CD14-positive monocyte (primary cell): ENCODE measurements at regions not wholly inside any gene's neighbourhood (a gene's known extent, or its start where the extent isn't known, plus 50 kb on each side); places are given as distances from the start of the nearest gene placed in this dataset.
"Not testable (repeated sequence)": the region's sequence is repeated elsewhere in the genome, so short reads cannot be mapped to it uniquely, and the experiment has no call there.

Experiments
- DNase-seq, 3 donors: peaks; one replicate each; pipeline ENCODE4 v3.0.0-alpha.2; 2011 to 2022
- H2AFZ ChIP-seq: 2 replicates; pipeline ENCODE4 v1.6.0; 2012; ENCODE audit warnings: mild to moderate bottlenecking, low read depth, low read length, inconsistent platforms; ENCODE audit not compliant: insufficient read depth, poor library complexity, severe bottlenecking
- H3K27ac ChIP-seq, 2 donors: 1 replicate in 1 of 2; 2 replicates in 1 of 2; pipeline ENCODE4 v1.5.1; 2012 to 2013; ENCODE audit warnings: low read length in 2 of 2, control low read depth in 1 of 2, inconsistent platforms in 1 of 2, low read depth in 1 of 2, mild to moderate bottlenecking in 1 of 2
- H3K27me3 ChIP-seq, 2 donors: one replicate each; pipeline versions ENCODE4 v1.6.0 to v1.6.1; 2011 to 2013; ENCODE audit warnings: low read length in 2 of 2; ENCODE audit not compliant: control insufficient read depth in 2 of 2, insufficient read depth in 2 of 2
- H3K36me3 ChIP-seq, 2 donors: replicated peaks in 1 of 2; 1 replicate in 1 of 2; 2 replicates in 1 of 2; pipeline versions ENCODE4 v1.5.1 to v1.6.1; 2012 to 2013; ENCODE audit warnings: low read length in 2 of 2, control low read depth in 1 of 2, inconsistent platforms in 1 of 2, mild to moderate bottlenecking in 1 of 2; ENCODE audit not compliant: insufficient read depth in 2 of 2, control insufficient read depth in 1 of 2
- H3K4me1 ChIP-seq, 2 donors: 1 replicate in 1 of 2; 2 replicates in 1 of 2; pipeline versions ENCODE4 v1.5.1 to v1.6.1; 2012 to 2013; ENCODE audit warnings: low read length in 2 of 2, control low read depth in 1 of 2, inconsistent platforms in 1 of 2, mild to moderate bottlenecking in 1 of 2, moderate library complexity in 1 of 2; ENCODE audit not compliant: insufficient read depth in 2 of 2, control insufficient read depth in 1 of 2
- H3K4me2 ChIP-seq: replicated peaks from 2 replicates; pipeline ENCODE3; 2012; ENCODE audit warnings: low read length, moderate library complexity, mild to moderate bottlenecking; ENCODE audit not compliant: poor library complexity, severe bottlenecking; ENCODE audit errors: extremely low read depth
- H3K4me3 ChIP-seq, 3 experiments: fragments of 200-600 bp in 1 of 3; sonication (generic) in 1 of 3; replicated peaks in 1 of 3; 1 replicate in 2 of 3; 2 replicates in 1 of 3; pipeline ENCODE4 v1.5.1; 2011 to 2013; ENCODE audit warnings: low read length in 3 of 3, mild to moderate bottlenecking in 3 of 3, control low read depth in 2 of 3, low read depth in 2 of 3, inconsistent platforms in 1 of 3, moderate library complexity in 1 of 3
- H3K79me2 ChIP-seq: 2 replicates; pipeline ENCODE4 v1.6.0; 2012; ENCODE audit warnings: mild to moderate bottlenecking, control low read depth, inconsistent platforms, low read length, moderate library complexity; ENCODE audit not compliant: insufficient read depth
- H3K9ac ChIP-seq: 2 replicates; pipeline ENCODE4 v1.6.0; 2017; ENCODE audit warnings: low read length, mild to moderate bottlenecking; ENCODE audit not compliant: insufficient read depth, poor library complexity, severe bottlenecking
- H3K9me3 ChIP-seq, 2 donors: replicated peaks in 1 of 2; 1 replicate in 1 of 2; 2 replicates in 1 of 2; pipeline versions ENCODE4 v1.5.1 to v1.6.1; 2012 to 2013; ENCODE audit warnings: low read length in 2 of 2, control low read depth in 1 of 2; ENCODE audit not compliant: control insufficient read depth in 1 of 2, insufficient read depth in 1 of 2
- H4K20me1 ChIP-seq: 2 replicates; pipeline ENCODE4 v1.6.0; 2012; ENCODE audit warnings: mild to moderate bottlenecking, low read length, control low read depth, moderate library complexity; ENCODE audit not compliant: insufficient read depth
- H3K27ac Mint-ChIP-seq, 7 donors: one replicate each; pipeline ENCODE4 v1.8.0; 2020; ENCODE audit warnings: mild to moderate bottlenecking in 7 of 7, mixed read lengths in 7 of 7, moderate library complexity in 6 of 7, inconsistent platforms in 2 of 7
- H3K27me3 Mint-ChIP-seq, 3 donors: one replicate each; pipeline ENCODE4 v1.8.0; 2021 to 2022; ENCODE audit warnings: low read depth in 3 of 3, mild to moderate bottlenecking in 3 of 3, mixed read lengths in 3 of 3, moderate library complexity in 3 of 3, inconsistent platforms in 1 of 3
- H3K36me3 Mint-ChIP-seq, 2 donors: one replicate each; pipeline ENCODE4 v1.8.0; 2020; ENCODE audit warnings: mixed read lengths in 2 of 2, inconsistent platforms in 1 of 2, mild to moderate bottlenecking in 1 of 2
- H3K4me1 Mint-ChIP-seq: one replicate; pipeline ENCODE4 v1.8.0; 2020; ENCODE audit warnings: mild to moderate bottlenecking, mixed read lengths
- H3K4me3 Mint-ChIP-seq, 2 donors: one replicate each; pipeline ENCODE4 v1.8.0; 2020; ENCODE audit warnings: mild to moderate bottlenecking in 2 of 2, mixed read lengths in 2 of 2, moderate library complexity in 1 of 2
- H3K9me3 Mint-ChIP-seq, 7 donors: one replicate each; pipeline ENCODE4 v1.8.0; 2020 to 2022; ENCODE audit warnings: mixed read lengths in 7 of 7, mild to moderate bottlenecking in 6 of 7, moderate library complexity in 6 of 7, inconsistent platforms in 2 of 7
- CTCF ChIP-seq: fragments of 200-600 bp; IDR thresholded peaks from one replicate; pipeline ENCODE4 v1.8.0; 2022; ENCODE audit warnings: antibody characterized with exemption, mild to moderate bottlenecking
- WGBS: methylation state at CpG from one replicate; pipeline ENCODE4 v1.1.5; 2013; ENCODE audit warnings: missing lambda C conversion rate; ENCODE audit not compliant: insufficient coverage; 5-methylcytosine and 5-hydroxymethylcytosine counted together
- intact Hi-C, 2 donors: fragments of 100-400 bp; cut with micrococcal nuclease; formaldehyde crosslinking; loops; one replicate each; pipeline versions ENCODE4 v1.15.0 to v1.15.1; 2023

DNA sequence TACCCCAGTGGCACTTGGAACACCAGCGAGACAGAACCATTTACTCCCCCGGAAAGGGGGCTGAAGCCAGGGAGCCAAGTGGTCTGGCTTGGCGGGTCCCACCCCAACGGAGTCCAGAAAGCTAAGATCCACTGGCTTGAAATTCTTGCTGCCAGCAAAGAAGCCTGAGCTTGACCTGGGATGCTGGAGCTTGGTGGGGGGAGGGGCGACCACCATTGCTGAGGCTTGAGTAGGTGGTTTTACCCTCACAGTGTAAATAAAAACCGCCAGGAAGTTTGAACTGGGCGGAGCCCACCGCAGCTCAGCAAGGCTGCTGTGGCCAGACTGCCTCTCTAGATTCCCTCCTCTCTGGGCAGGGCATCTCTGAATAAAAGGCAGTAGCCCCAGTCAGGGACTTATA, 62.8 kb downstream of the RPS24 start:
- not testable (repeated sequence) for H3K4me1 Mint-ChIP-seq, H3K4me3 Mint-ChIP-seq, H3K4me2 ChIP-seq

GRCh38 chr10:78102593-78102992, 68.9 kb downstream of the RPS24 start:
- H3K4me2 ChIP-seq, H3K27me3 Mint-ChIP-seq, H3K4me1 Mint-ChIP-seq, H3K79me2 ChIP-seq, H3K36me3 Mint-ChIP-seq, H3K27me3 ChIP-seq, H3K9ac ChIP-seq, H4K20me1 ChIP-seq, H3K36me3 ChIP-seq, H3K4me3 Mint-ChIP-seq, H3K27ac Mint-ChIP-seq, H3K4me3 ChIP-seq, intact Hi-C loops, DNase-seq, H3K27ac ChIP-seq, H2AFZ ChIP-seq, H3K4me1 ChIP-seq: not testable (repeated sequence)
- whole genome bisulfite sequencing = no CpG with 5 or more reads among the region's 2 CpGs
- H3K9me3 Mint-ChIP-seq = peaks cover 19 to 56% (median 36%) of the 10 kb centered on the region in 7 donors
- peaks cover 11 to 19% of the 10 kb centered on the region in 2 donors for H3K9me3 ChIP-seq

More for the DNA sequence above, 62.8 kb downstream of the RPS24 start:
- WGBS = 67% methylated on average over 6 of the region's 8 CpGs
- H3K4me3 ChIP-seq, intact Hi-C loops, H4K20me1 ChIP-seq, H3K27ac Mint-ChIP-seq, H3K27me3 Mint-ChIP-seq, H3K9me3 ChIP-seq, H3K36me3 Mint-ChIP-seq, H3K4me1 ChIP-seq, DNase-seq, H3K27ac ChIP-seq, H3K9ac ChIP-seq, H3K27me3 ChIP-seq, H3K79me2 ChIP-seq, H2AFZ ChIP-seq, H3K36me3 ChIP-seq: not testable (repeated sequence)
- peaks cover 2 to 19% (median 11%) of the 10 kb centered on the region in 7 donors for H3K9me3 Mint-ChIP-seq

- Histone ChIP-seq H2AFZ (no peak overlapping the region), H3K9ac (no peak overlapping the region), H3K27me3 (peaks cover 0 to 1% of the 10 kb centered on the region in 2 donors), H4K20me1 (no peaks in the 10 kb centered on the region), H3K9me3 (peaks cover 0 to 20% of the 10 kb centered on the region in 2 donors), H3K4me3 (no peak overlapping the region), H3K4me2 (no peak overlapping the region), H3K27ac (no peak overlapping the region), H3K79me2 (no peaks in the 10 kb centered on the region), H3K36me3 (no peaks in the 10 kb centered on the region), H3K4me1 (no peaks in the 10 kb centered on the region)
- H3K36me3 Mint-ChIP-seq = no peaks in the 10 kb centered on the region
- H3K27me3 Mint-ChIP-seq = peaks cover 2 to 9% (median 4%) of the 10 kb centered on the region in 3 donors
- no peak for DNase-seq
- peaks cover 15 to 37% (median 27%) of the 10 kb centered on the region in 7 donors for H3K9me3 Mint-ChIP-seq
- H3K4me1 Mint-ChIP-seq = no peaks in the 10 kb centered on the region
- 39% methylated on average over 2 of the region's 2 CpGs for WGBS
- H3K4me3 Mint-ChIP-seq = no peak overlapping the region
- intact Hi-C loops = no loop called here
- peak overlapping the region in 2 of 7 donors; percentile 17 to 31 for H3K27ac Mint-ChIP-seq
- no peak for TF ChIP-seq CTCF
These were observed 75.5 kb downstream of the RPS24 start for GRCh38 chr10:78109210-78109609.
